Tibial nerve (tissue), 3 donors: ENCODE measurements at regions not wholly inside any gene's neighbourhood (a gene's known extent, or its start where the extent isn't known, plus 50 kb on each side); places are given as distances from the start of the nearest gene placed in this dataset.

ENCODE experiments used
- POLR2A ChIP-seq, 2 donors: fragments of 450-650 bp; IDR thresholded peaks; one replicate each; pipeline ENCODE4 v1.6.1; 2017; ENCODE audit warnings: antibody characterized with exemption in 2 of 2, mild to moderate bottlenecking in 2 of 2, moderate library complexity in 2 of 2
- TF ChIP-seq, protein P1 (sequence below), 5 experiments: fragments of 200-600 bp in 3 of 5; fragments of 450-650 bp in 2 of 5; sonication (generic) in 3 of 5; IDR thresholded peaks; one replicate each; pipeline ENCODE4 v1.5.1; 2016 to 2019; ENCODE audit warnings: antibody characterized with exemption in 5 of 5, mild to moderate bottlenecking in 3 of 5, moderate library complexity in 2 of 5

DNA sequence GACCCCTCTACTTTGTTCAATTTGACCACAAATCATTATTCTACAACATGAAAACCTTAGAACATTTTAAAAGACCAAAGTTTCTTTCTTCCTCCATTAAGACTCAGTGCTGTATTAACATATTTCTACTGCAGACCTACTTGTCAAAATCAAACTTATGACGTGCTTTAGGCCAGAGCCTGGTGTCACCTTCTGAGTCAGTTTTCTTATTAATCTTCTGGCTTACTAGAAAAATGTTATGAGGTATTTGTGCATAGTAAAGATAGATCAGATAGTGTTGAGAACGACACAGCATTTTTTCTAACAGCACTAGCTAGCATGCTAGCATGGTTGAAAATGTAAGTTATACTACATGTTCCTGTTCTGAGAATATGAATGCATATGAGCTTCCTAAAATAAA, 333.6 kb upstream of the FAM241A start:
- TF ChIP-seq, protein P1, sequence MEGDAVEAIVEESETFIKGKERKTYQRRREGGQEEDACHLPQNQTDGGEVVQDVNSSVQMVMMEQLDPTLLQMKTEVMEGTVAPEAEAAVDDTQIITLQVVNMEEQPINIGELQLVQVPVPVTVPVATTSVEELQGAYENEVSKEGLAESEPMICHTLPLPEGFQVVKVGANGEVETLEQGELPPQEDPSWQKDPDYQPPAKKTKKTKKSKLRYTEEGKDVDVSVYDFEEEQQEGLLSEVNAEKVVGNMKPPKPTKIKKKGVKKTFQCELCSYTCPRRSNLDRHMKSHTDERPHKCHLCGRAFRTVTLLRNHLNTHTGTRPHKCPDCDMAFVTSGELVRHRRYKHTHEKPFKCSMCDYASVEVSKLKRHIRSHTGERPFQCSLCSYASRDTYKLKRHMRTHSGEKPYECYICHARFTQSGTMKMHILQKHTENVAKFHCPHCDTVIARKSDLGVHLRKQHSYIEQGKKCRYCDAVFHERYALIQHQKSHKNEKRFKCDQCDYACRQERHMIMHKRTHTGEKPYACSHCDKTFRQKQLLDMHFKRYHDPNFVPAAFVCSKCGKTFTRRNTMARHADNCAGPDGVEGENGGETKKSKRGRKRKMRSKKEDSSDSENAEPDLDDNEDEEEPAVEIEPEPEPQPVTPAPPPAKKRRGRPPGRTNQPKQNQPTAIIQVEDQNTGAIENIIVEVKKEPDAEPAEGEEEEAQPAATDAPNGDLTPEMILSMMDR (IDR thresholded peaks at IDR 0.05) = no peak
- TF ChIP-seq POLR2A (IDR thresholded peaks at IDR 0.05) = no peak
